IPS-18a (cell line): ENCODE measurements at regions not wholly inside any gene's neighbourhood (a gene's known extent, or its start where the extent isn't known, plus 50 kb on each side); places are given as distances from the start of the nearest gene placed in this dataset.
"Not testable (repeated sequence)": the region's sequence is repeated elsewhere in the genome, so short reads cannot be mapped to it uniquely, and the experiment has no call there.

Experiments used
- H3K27ac ChIP-seq: one replicate; pipeline ENCODE4 v1.5.1; 2013; ENCODE audit warnings: low read length
- H3K27me3 ChIP-seq: one replicate; pipeline ENCODE4 v1.6.1; 2013; ENCODE audit warnings: mild to moderate bottlenecking, low read length; ENCODE audit not compliant: control insufficient read depth, insufficient read depth
- H3K36me3 ChIP-seq: one replicate; pipeline ENCODE4 v1.6.1; 2013; ENCODE audit warnings: low read depth, low read length; ENCODE audit not compliant: control insufficient read depth
- H3K4me1 ChIP-seq: one replicate; pipeline ENCODE4 v1.6.1; 2013; ENCODE audit warnings: low read depth, low read length; ENCODE audit not compliant: control insufficient read depth
- H3K4me3 ChIP-seq: one replicate; pipeline ENCODE4 v1.5.1; 2013; ENCODE audit warnings: low read length
- H3K9ac ChIP-seq: one replicate; pipeline ENCODE4 v1.6.1; 2013; ENCODE audit warnings: mild to moderate bottlenecking, low read length, moderate library complexity
- H3K9me3 ChIP-seq: one replicate; pipeline ENCODE4 v1.6.1; 2013; ENCODE audit warnings: low read depth, low read length; ENCODE audit not compliant: control insufficient read depth

DNA sequence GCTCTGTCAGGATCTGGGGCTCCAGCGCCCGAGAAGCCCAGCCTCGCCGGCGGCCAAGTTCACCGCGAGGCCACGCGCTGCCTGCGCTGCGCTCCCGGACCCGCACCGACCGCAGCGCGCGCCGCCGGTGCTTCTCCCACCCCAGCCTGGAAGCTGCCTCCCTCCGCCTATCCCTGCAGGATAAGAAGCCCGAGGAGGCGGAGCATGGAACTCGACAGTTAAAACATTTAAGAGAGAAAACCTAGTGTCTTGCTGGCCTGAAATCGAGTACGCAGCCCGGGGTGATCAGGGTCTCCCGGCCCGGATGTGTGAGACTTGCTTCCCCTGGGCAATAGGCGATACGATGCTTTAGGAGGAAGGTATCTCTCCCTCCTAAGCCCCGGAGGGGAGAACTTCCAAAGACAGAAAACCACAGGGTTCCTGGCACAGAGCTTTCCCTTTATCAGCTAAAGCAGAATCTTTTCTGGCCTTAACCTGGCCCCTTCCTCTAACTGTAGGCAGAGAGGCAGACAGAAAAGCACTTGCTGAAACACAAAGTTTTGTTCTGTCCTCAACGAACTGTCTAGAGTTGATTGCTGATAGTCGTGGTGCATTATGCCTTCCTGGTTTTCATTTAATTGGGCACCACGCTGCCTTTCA lies 163.5 kb upstream of the PLGLB2 start:
- not testable (repeated sequence) for H3K4me1 ChIP-seq

DNA sequence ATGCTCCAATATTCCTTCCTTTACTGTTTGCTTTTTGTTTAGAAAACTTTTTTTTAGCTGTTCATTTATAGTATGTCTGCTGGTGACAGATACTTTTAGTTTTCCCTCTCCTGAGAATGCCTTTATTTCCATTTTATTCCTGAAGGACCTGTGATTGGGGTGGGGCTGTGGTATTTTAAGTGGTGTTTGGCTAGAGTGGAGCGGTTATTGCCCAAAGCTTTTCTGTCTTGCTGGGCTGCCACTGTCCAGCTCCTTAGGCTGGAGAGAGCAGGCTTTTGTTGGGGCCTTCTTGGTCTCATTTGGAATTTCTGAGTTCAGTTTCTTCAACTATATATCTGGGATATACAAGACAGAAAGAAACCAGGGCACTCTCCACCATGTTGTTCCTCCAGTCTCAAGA lies 160.0 kb upstream of the PLGLB2 start:
- H3K27ac ChIP-seq, H3K36me3 ChIP-seq, H3K4me1 ChIP-seq: not testable (repeated sequence)

More for the DNA sequence above, 163.5 kb upstream of the PLGLB2 start:
- H3K36me3 ChIP-seq, H3K9me3 ChIP-seq, H3K27ac ChIP-seq, H3K9ac ChIP-seq: not testable (repeated sequence)
- Histone ChIP-seq H3K27me3 (peaks cover 13% of the 10 kb centered on the region), H3K4me3 (peak overlapping the region; percentile 42)

GRCh38 chr2:87592974-87593373 lies 154.9 kb upstream of the PLGLB2 start:
- H3K36me3 ChIP-seq, H3K4me3 ChIP-seq, H3K9ac ChIP-seq, H3K27ac ChIP-seq, H3K27me3 ChIP-seq, H3K4me1 ChIP-seq, H3K9me3 ChIP-seq: not testable (repeated sequence)

More for the DNA sequence above, 160.0 kb upstream of the PLGLB2 start:
- H3K4me3 ChIP-seq, H3K9ac ChIP-seq, H3K9me3 ChIP-seq: not testable (repeated sequence)
- peaks cover 13% of the 10 kb centered on the region for H3K27me3 ChIP-seq

GRCh38 chr2:87593784-87594610 lies 153.9 kb upstream of the PLGLB2 start:
- H3K4me3 ChIP-seq, H3K27me3 ChIP-seq, H3K9ac ChIP-seq, H3K4me1 ChIP-seq, H3K27ac ChIP-seq, H3K9me3 ChIP-seq, H3K36me3 ChIP-seq: not testable (repeated sequence)

DNA sequence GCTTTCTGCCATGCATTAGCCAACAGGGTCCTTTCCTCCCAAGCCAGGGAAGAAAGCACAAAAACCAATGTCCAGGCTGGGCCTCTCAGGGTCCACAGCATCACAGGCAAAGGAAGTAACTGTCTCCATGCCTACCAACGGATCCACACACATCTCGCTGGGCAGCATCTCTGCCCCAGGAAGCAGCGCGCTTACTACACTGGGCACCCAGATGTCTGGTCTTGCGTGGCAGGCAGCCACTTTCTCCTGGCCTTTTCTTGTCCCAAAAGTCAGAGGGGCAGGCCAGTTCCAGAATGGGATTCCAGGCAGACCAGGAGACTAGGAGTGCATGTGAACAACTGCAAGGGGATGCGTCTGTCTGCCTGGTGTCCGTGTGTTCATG lies 153.3 kb upstream of the PLGLB2 start:
- H3K27me3 ChIP-seq, H3K9ac ChIP-seq, H3K4me1 ChIP-seq, H3K9me3 ChIP-seq, H3K4me3 ChIP-seq, H3K27ac ChIP-seq, H3K36me3 ChIP-seq: not testable (repeated sequence)

DNA sequence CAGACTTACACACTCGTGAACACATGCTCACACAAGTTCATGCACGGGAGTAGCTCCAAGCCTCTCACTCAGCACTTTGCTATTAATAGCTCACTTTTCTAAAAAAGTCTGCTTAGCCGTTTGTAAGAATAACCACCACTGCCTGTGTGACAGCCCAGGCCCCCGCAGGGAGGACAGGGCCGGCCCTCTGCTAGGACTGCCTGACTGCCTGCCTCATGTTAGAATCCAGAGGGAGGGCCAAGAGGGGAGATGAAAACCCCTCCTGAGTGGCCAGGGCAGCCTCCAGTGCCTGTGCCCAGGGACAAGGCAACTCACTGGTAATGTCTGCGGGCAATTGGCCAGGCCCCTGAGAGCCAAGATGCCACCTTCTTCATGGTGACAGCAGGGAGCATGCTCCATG lies 152.9 kb upstream of the PLGLB2 start:
- H3K9me3 ChIP-seq, H3K9ac ChIP-seq, H3K4me3 ChIP-seq, H3K27me3 ChIP-seq, H3K4me1 ChIP-seq, H3K27ac ChIP-seq, H3K36me3 ChIP-seq: not testable (repeated sequence)

GRCh38 chr2:87600961-87601360 lies 146.9 kb upstream of the PLGLB2 start:
- H3K9ac ChIP-seq, H3K27ac ChIP-seq, H3K27me3 ChIP-seq, H3K4me1 ChIP-seq, H3K4me3 ChIP-seq, H3K36me3 ChIP-seq, H3K9me3 ChIP-seq: not testable (repeated sequence)

DNA sequence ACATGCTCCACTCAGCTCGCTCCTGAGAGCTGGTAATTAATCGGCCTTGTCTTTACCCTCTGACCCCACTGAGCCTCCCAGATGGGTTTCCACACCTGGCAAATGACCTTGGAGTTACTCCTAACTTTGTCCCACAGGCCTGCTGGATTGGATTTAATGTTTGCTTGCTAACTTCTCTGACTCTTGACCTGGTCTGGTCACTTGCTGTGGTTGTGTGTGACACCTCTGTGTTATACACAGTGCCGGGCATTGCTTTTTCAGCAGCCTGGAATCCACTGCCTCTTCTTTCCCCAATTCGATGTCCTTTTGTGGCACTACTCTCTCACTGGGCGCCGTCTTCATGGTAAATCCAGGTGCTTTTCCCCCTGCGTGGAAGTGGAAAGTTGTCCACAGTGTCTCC lies 145.8 kb upstream of the PLGLB2 start:
- H3K27me3 ChIP-seq, H3K36me3 ChIP-seq, H3K9me3 ChIP-seq, H3K9ac ChIP-seq, H3K4me3 ChIP-seq, H3K27ac ChIP-seq, H3K4me1 ChIP-seq: not testable (repeated sequence)

GRCh38 chr2:87602728-87603127 lies 145.2 kb upstream of the PLGLB2 start:
- H3K27ac ChIP-seq, H3K9ac ChIP-seq, H3K9me3 ChIP-seq, H3K36me3 ChIP-seq, H3K27me3 ChIP-seq, H3K4me3 ChIP-seq, H3K4me1 ChIP-seq: not testable (repeated sequence)

DNA sequence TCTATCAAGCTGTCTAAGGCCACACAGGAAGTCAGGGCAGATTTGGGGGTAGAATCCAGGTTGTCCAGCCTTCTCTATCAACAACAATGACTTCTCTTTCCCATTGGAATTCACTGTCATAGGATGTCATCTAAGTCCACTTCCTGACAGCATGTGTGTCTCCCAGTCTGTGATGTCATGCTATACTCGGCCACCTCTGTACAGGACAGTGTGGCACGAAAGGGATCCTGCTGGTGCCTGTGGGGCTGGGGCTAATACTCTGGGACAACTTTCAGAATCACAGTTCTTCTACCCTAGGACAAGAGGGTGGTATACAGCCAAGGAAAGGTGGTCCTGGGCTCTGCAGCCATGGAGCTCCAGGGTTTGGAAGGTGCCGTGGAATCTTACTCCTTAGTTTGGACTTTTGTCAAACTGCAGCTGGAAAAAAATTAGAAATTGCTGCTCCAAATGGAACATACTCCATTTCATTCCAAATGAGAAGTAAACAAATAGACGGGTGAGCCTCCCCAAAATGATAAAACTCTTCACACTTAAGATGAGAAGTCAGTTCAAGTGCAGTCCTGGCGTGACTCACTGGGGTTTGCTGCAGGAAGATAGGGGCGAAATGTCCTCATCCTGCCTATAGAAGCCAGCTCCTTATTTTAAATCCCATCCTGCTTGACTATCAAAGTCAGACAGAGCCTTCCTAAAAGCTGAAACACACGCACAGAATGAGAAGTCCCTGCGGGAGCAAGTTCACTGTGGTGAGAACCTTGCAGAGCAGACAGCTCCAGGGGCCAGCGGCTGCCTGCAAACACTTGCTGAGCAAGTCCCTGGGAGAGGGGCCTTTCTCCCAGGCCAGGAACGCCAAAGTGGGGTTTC lies 144.2 kb upstream of the PLGLB2 start:
- H3K27me3 ChIP-seq, H3K9ac ChIP-seq, H3K27ac ChIP-seq, H3K4me3 ChIP-seq, H3K36me3 ChIP-seq, H3K9me3 ChIP-seq, H3K4me1 ChIP-seq: not testable (repeated sequence)

DNA sequence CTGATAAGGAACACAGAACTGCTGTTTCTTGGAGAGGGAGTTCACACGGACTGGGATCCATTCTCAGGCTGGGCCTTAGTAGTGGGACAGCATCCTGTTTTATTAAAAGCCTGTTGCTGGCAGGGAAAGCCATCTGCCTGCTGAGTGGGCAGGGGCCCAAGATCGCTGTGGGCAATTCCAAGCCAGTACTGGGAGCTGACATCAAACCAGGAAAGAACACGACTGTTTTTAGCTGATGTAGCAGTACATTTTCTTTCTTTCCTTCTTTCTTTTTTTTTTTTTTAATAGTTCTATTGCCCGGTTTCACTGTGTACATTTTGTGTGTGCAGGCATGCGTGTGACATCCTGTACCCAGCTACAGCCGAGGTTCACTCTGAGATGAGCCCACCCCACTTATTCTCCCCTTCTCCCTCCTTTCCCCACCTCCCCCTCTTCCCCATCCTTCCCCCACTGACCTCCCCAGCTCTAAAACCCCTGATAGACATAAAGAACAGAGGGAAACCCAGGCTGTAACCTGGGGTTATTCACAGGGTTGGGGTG lies 143.5 kb upstream of the PLGLB2 start:
- H3K27ac ChIP-seq, H3K27me3 ChIP-seq, H3K9ac ChIP-seq, H3K36me3 ChIP-seq, H3K4me1 ChIP-seq, H3K4me3 ChIP-seq, H3K9me3 ChIP-seq: not testable (repeated sequence)
